OCI-LY7 (cell line): ENCODE measurements at regions not wholly inside any gene's neighbourhood (a gene's known extent, or its start where the extent isn't known, plus 50 kb on each side); places are given as distances from the start of the nearest gene placed in this dataset.

Experiments
- BruUV-seq: library from RNA; stranded (reverse); fragments of 400-500 nt; replicated peaks from 2 replicates; lab custom pipeline; 2021; lab: Mats Ljungman, UMichigan
- CTCF ChIA-PET: fragments of 300-600 bp; sonication (Branson Sonifier 250); formaldehyde crosslinking; loops from one replicate; lab custom pipeline; 2022; ENCODE audit warnings: antibody characterized with exemption; ENCODE audit not compliant: unreplicated experiment; lab: Charles Lee
- POLR2A ChIA-PET: fragments of 300-600 bp; sonication (Branson Sonifier 250); formaldehyde crosslinking; loops from one replicate; lab custom pipeline; 2022; ENCODE audit warnings: antibody characterized with exemption; lab: Charles Lee
- DNase-seq: peaks from one replicate; pipeline ENCODE4 v3.0.0-alpha.2; 2015; ENCODE audit warnings: low spot score
- H2AFZ ChIP-seq: fragments of 200-600 bp; sonication (generic), shearing (Covaris generic); 2 replicates; pipeline ENCODE4 v1.6.1; 2014; ENCODE audit warnings: mild to moderate bottlenecking, antibody characterized with exemption, low read length, moderate library complexity
- H3K27ac ChIP-seq: fragments of 200-600 bp; sonication (generic); 2 replicates; pipeline ENCODE4 v1.5.1; 2014; ENCODE audit warnings: mixed run types, low read depth, mild to moderate bottlenecking, moderate library complexity, low read length, inconsistent platforms; ENCODE audit not compliant: poor library complexity, severe bottlenecking
- H3K36me3 ChIP-seq: fragments of 200-600 bp; sonication (generic); 2 replicates; pipeline ENCODE4 v1.6.1; 2014; ENCODE audit warnings: mild to moderate bottlenecking, antibody characterized with exemption, low read length, moderate library complexity, mixed read lengths; ENCODE audit not compliant: insufficient read depth
- H3K4me1 ChIP-seq: fragments of 200-600 bp; sonication (generic); 2 replicates; pipeline ENCODE4 v1.5.1; 2014; ENCODE audit warnings: mild to moderate bottlenecking, low read length; ENCODE audit not compliant: insufficient read depth, poor library complexity, severe bottlenecking
- H3K4me2 ChIP-seq: fragments of 200-600 bp; sonication (generic); 2 replicates; pipeline ENCODE4 v1.6.1; 2014; ENCODE audit warnings: mild to moderate bottlenecking, low read length
- H3K4me3 ChIP-seq: fragments of 200-600 bp; sonication (generic); 2 replicates; pipeline ENCODE4 v1.5.1; 2014; ENCODE audit warnings: mild to moderate bottlenecking, low read depth, low read length; ENCODE audit not compliant: poor library complexity, severe bottlenecking
- H3K79me2 ChIP-seq: fragments of 200-600 bp; sonication (generic); 2 replicates; pipeline ENCODE4 v1.6.1; 2016; ENCODE audit warnings: low read depth, mild to moderate bottlenecking, low read length, moderate library complexity, mixed read lengths; ENCODE audit not compliant: insufficient read depth
- H3K9me2 ChIP-seq: fragments of 200-600 bp; sonication (generic); 2 replicates; pipeline ENCODE4 v1.6.1; 2016; ENCODE audit warnings: mild to moderate bottlenecking, low read length, mixed read lengths; ENCODE audit not compliant: insufficient read depth
- H3K9me3 ChIP-seq: fragments of 200-600 bp; sonication (generic); 2 replicates; pipeline ENCODE4 v1.6.1; 2014; ENCODE audit warnings: mild to moderate bottlenecking, mixed run types, low read length, mixed read lengths
- H4K20me1 ChIP-seq: fragments of 200-600 bp; sonication (generic); 2 replicates; pipeline ENCODE4 v1.6.1; 2014; ENCODE audit warnings: mild to moderate bottlenecking, antibody characterized with exemption, low read length, moderate library complexity, mixed read lengths; ENCODE audit not compliant: insufficient read depth
- CTCF ChIP-seq: fragments of 200-600 bp; sonication (generic); conservative IDR thresholded peaks from 2 replicates; pipeline ENCODE4 v1.5.1; 2014; ENCODE audit warnings: mild to moderate bottlenecking, antibody characterized with exemption, low read length, moderate library complexity, mixed read lengths
- EZH2phosphoT487 ChIP-seq: fragments of 200-600 bp; sonication (generic); IDR thresholded peaks from 2 replicates; pipeline ENCODE4 v1.6.1; 2018; ENCODE audit warnings: low read depth, borderline replicate concordance, mild to moderate bottlenecking, mixed run types, antibody characterized with exemption, low read length, moderate library complexity, mixed read lengths
- intact Hi-C: fragments of 100-400 bp; cut with micrococcal nuclease; formaldehyde crosslinking; loops from one replicate; pipeline ENCODE4 v1.10.0; 2022; ENCODE audit not compliant: unreplicated experiment

- Histone ChIP-seq H3K36me3 (no peaks in the 10 kb centered on the region), H3K4me3 (peak overlapping the region; percentile 32), H2AFZ (peak overlapping the region; percentile 66), H3K4me1 (peaks cover 54% of the 10 kb centered on the region), H3K79me2 (no peaks in the 10 kb centered on the region), H3K9me3 (no peaks in the 10 kb centered on the region), H3K27ac (peak overlapping the region; percentile 63), H3K4me2 (peak overlapping the region; percentile 59), H3K9me2 (no peaks in the 10 kb centered on the region), H4K20me1 (no peaks in the 10 kb centered on the region)
- no TSS peak for BruUV-seq
- CTCF ChIA-PET, result no interaction called here
- peak; percentile 71 for DNase-seq
- TF ChIP-seq CTCF (no peak), EZH2phosphoT487 (no peak)
- intact Hi-C loops, result no loop called here
- POLR2A ChIA-PET, result interaction anchor here (0.6 kb wide), 1 partner anchor 11 kb away, joined by 4 read pairs; no protein-coding TSS in a partner anchor
Measured at GRCh38 chr9:18366184-18366583, 107.8 kb upstream of the ADAMTSL1 start.

- DNase-seq, result no peak
- no peaks in the 10 kb centered on the region for H3K79me2 ChIP-seq
- intact Hi-C loops, result no loop called here
- TF ChIP-seq CTCF (no peak), EZH2phosphoT487 (no peak)
- no peaks in the 10 kb centered on the region for H4K20me1 ChIP-seq
- H3K9me3 ChIP-seq, result no peaks in the 10 kb centered on the region
- no peak overlapping the region for H3K27ac ChIP-seq
- no TSS peak for BruUV-seq
- ChIA-PET CTCF (no interaction called here), POLR2A (no interaction called here)
- no peak overlapping the region for H2AFZ ChIP-seq
- H3K4me2 ChIP-seq, result no peak overlapping the region
- no peaks in the 10 kb centered on the region for H3K9me2 ChIP-seq
- no peaks in the 10 kb centered on the region for H3K36me3 ChIP-seq
- H3K4me1 ChIP-seq, result peaks cover 40% of the 10 kb centered on the region
- H3K4me3 ChIP-seq, result no peak overlapping the region
Measured at GRCh38 chr9:18368206-18368605, 105.7 kb upstream of the ADAMTSL1 start.

GRCh38 chr9:18371141-18371540 lies 102.8 kb upstream of the ADAMTSL1 start:
- no peaks in the 10 kb centered on the region for H3K36me3 ChIP-seq
- no TSS peak for BruUV-seq
- H3K4me2 ChIP-seq, result no peak overlapping the region
- no peaks in the 10 kb centered on the region for H3K9me3 ChIP-seq
- no peak for TF ChIP-seq EZH2phosphoT487
- TF ChIP-seq CTCF, result no peak
- no peak overlapping the region for H2AFZ ChIP-seq
- peaks cover 11% of the 10 kb centered on the region for H3K4me1 ChIP-seq
- H3K79me2 ChIP-seq, result no peaks in the 10 kb centered on the region
- no peak overlapping the region for H3K27ac ChIP-seq
- no peak for DNase-seq
- H3K4me3 ChIP-seq, result no peak overlapping the region
- H3K9me2 ChIP-seq, result no peaks in the 10 kb centered on the region
- ChIA-PET CTCF (no interaction called here), POLR2A (interaction anchor here (1.0 to 1.3 kb wide), 2 partner anchors 15 to 72 kb away, joined by 3 to 4 read pairs; no protein-coding TSS in a partner anchor)
- no peaks in the 10 kb centered on the region for H4K20me1 ChIP-seq
- intact Hi-C loops, result no loop called here
